Suppressor macrophage treated with lipopolysaccharide for 1 hour (primary cell): ENCODE measurements at regions not wholly inside any gene's neighbourhood (a gene's known extent, or its start where the extent isn't known, plus 50 kb on each side); places are given as distances from the start of the nearest gene placed in this dataset.
A peak's percentile ranks its signal among the peaks of the same experiment; 100 is the strongest.

Experiments used
- DNase-seq, 3 donors: peaks; one replicate each; pipeline ENCODE4 v3.0.0-alpha.2; 2020 to 2022

DNA sequence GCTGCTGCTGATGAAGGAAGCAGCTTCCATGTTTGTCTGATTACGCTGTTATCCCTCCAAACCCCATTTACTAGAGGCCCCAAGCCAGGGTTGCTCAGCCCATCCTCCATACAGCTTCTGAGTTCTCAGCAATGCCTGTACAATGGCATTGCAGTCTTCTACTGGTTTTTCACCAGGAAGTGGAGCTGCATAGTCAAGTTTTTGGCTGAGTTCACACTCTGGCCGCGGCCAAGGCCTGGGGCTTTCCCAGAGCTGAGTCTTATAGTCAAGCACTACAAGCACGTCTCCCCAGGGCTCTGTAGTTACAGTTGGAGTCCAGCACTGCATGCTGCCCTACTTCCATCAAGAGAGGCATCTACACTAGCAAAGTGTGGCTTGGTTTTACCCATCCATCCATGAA, 182.5 kb downstream of the POU4F1 start:
- no peak for DNase-seq

DNA sequence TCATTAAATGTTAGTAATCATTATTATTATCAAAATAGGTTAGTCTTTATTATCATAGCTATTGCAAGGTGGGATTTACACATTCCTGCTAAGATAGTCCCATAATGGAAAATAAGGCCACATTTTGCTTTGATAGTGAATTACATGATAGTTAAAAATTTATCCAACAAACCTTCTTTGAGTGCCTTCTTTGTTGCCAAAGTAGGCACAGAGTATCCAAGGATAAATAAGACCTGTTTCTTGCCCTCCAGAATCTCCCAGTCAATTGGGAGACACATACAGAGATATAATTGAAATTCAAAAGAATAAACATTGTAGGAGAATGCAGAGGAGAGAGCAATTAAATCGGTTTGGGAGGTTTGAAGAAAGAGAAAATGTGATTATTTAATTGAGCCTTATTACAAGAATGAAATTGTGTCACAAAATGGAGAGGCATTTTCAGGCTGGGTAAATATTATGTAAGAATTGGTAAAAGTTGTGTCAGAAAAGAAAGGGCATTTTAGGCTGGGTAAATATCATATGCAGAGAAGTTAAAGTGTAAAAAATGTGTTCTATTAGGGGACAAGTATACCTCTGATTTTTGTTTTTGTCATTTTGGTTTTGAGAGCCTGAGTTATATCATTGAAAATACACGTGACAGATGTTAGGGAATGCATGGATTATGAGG, 189.3 kb downstream of the POU4F1 start:
- no peak for DNase-seq

DNA sequence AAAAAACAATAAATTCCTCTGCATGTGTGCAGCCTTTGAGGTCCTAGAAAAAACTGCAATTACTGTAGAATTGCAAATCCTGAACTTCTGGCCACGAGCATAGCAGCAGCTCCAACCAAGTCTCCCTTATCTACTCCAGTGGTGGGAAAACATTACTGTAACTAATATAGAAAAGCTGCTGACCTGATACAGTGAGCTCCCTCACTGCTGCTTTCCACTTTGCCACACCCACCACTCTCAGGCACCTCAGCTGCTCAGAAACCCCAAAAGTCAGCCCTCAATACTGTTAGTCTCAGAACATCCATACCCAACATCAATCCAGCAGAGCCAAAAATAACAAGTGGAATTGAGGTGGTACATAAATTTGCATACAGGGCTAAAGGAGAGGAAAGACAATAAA, 192.5 kb downstream of the POU4F1 start:
- no peak for DNase-seq

DNA sequence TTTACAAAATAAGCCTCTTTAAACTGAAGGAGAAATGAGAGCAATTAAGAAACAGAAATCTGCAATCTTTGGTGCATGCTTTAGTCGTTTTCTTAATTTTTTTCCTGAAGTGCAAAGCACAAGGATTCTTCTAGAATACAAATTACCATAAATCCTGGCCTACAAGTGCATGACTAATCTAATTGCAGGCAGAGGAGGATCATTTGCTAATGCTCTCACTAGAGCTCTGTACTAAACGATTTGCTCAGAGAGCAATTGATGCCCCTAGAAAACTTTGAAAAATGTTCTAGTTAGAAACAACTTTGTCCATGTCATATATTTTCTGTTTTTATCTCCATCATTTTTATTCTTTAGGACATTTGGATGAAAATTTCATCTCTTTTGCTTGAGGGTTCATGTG, 193.2 kb downstream of the POU4F1 start:
- no peak for DNase-seq

DNA sequence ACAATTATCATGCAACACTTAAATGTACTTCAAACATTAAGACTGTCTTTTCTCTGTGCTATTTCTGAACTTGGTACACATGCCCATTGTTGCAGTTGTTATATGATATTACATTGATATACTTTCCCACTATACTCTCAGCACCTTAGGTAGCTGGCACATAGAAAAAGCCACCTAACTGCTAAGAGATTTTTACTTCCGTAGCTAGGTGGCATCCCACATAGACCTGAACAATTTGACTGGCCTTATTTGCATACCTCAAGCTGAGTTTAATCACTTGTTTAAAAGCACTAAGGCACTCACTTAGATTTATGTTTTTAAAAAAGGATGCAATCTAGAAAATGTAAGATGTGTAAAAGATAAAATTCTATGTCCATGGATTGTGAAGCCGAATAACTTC, 194.2 kb downstream of the POU4F1 start:
- DNase-seq: no peak

DNA sequence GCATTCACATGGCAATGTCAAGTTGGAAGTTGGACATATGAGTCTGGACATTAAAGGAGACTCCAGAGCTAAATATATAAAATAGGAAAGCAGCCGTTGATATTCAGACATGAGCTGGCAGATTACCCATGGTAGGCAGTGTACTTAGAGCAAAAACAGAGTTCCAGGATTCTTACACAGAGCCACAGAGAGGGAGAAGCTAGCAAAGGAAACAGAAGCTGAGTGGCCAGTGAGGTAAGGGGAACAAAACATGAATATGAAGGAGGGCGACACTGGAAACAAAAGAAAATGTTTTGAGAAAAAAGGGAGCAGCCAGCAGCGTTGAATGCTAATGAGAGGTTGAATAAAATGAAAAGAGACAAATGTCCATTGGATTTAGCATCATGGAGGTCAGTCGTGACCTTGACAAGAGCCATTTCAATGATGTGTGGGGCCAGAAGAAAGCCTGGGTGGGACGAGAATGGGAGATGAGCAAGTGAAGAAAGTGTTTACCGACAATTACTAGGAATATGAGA, 198.4 kb downstream of the POU4F1 start:
- no peak for DNase-seq

DNA sequence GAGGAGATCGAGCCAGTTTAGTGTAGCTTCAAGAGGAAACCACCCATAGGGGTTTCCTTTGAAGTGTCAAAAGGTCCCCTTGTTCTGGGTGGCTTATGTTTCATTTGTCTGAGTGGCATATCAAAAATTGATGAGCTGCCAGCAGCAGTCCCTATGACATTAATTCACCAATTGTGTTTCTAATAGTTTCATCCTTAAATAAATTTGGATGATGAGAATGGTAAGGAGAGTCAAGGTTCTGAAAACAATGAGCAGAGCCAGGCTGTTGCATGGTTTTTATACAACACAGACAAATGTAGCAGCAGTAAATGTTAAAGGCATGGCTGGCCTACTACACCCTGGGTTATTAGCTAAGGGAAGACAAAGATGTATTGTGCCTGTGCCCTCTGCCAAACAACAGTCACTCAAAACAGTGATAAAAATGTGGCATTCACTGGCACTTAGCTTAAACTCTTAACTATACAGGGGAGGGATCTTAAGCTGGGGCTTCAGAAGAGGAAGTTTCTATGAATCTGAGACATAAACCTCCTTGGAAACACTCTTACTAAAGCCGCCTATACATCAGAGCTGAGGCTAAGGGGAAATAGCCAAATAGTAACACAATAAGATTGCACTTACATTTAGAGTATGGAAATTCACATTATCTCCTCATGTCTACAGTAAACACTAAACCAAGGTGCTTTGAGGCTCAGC, 200.5 kb downstream of the POU4F1 start:
- DNase-seq: no peak

DNA sequence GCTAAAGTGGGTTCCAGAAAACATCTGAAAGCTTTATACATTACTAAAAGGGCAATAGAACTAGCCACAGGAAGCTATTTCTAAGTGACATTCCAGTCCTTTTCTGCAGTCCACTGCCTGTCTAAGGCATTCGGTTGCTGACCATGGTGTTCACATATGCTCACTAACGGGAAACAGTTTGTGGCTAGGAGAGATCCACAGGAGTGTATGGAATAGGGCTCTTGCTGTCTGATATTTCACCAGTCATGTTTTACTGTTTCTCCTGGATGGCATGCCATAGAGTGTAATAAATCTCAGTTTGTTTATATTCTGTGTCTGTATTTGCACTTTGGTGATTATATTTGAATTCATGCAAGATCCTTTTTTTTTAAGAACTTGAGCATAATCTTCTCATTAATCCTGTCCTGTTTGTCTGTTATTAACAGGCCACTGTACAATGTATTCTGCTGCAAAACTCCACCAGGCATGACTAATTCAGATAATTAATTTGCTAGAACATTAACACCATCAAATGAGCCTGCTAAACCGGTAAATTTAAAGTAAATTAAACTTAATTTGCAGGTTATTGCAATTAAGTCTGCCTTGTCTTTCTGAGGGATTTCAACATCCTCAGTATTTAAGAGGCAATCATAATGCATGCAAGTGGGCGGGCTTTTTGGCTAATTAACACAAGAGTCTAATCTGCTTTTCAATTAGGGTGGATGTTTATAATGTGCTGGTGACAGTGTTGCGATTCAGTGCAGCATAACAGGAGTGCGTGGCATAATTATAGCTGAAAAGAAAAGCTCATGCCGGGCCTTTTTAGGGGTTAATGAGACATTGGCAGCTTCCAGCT, 201.3 kb downstream of the POU4F1 start:
- DNase-seq: no peak

DNA sequence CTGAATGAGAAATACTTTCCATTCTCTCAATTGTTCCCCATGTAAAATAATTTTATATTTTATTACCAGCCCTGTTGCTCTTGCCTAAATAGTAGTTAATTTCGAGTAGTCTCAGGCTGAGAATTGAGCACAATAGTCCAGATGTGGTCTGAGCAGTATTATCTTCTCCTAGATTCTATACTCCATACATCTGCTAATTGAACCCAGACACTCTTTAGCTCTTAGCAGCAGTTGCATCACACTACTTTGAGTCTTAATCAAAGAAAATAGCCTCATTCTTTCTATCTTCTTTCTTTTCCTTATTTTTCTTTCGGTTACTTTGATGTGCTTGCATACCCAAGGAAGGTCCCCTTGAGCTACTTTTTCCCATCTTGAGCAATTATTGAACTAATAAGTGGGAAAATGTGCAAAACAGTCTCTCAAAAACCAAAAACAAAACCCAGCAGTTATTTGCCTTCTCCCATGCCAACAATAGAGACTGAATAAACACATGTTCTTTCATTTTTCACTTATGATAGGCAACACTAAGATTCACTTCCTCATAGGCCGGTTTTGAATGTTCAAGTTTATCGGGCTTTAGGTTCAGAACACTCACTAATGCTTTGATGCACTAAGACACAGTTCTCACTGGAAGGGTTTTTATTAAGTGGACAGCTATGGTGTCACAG, 204.5 kb downstream of the POU4F1 start:
- DNase-seq: peak in 1 of 3 donors; percentile 5

DNA sequence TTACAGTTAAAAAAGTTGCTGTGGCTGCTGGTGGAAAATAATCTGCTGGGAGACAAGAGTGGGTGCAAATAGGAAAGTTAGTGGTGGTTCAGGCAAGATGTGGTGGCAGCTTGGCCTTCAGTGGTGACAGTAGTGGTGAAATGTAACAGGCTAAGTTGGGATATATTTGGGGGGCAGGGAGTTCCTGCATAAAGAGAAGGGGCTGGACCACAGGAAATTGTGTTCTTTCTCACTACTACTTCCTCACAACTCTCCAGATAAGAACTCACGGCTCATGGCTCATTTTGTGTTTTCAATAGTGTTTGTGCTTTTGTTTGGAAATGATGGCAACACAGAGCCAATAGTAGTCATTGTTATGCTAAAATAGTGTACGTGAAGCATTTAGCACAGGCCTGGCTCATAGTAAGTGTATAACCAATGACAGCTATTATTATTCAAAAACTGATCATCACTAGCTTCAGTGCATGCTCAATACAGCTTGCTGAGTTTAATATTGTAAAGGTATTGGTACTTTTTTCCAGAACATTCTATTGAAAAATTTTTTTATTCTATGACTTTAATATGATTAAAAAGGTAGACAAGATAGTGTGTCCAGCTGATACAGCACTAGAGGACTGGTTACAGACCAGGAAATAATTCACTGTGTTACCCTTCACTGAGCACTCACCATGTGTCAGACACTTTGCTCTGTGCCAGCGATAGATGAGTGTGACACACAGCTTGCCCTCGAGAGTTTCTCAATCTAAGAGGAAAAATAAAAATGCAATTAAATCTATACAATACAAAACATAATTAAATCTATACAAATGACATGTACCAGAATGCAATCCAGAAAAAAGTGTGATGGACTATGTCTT, 209.8 kb downstream of the POU4F1 start:
- DNase-seq: no peak

DNA sequence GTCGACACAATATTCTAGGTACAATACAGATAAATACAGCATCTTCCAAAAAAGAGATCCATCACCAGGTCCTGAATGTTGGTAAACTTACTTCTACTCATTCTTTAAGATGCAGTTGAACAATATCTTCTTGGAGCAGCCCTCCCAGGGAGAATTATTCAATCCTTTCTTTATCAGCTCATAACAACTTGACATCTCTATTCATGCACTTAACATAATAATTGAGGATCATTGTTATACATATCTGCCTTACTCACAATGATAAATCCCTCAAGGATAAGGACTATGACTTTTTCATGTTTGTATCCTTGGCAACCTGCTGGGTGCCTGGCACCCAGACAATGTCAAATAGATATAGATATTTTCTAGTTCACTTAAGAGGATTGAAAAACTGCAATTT, 219.5 kb downstream of the POU4F1 start:
- DNase-seq: no peak

DNA sequence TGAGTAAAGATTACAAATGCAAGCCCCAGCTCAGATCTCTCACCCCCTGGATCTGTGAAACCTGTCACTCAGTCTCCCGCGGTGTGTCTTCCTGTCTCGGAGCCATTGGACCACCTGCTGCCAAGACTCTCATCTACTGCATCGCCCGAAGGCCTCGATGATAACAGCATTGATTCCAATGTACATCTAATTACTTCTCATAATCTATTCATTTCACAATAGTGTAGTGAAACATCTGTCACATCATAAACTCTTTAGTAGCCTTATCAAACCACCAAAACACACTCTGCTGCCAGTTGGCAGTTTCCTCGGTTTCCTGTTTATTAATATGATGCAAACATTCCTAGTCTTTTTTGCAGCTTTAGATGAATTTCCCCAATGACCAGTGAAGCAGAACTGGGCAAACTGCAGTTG, 220.3 kb downstream of the POU4F1 start:
- no peak for DNase-seq

DNA sequence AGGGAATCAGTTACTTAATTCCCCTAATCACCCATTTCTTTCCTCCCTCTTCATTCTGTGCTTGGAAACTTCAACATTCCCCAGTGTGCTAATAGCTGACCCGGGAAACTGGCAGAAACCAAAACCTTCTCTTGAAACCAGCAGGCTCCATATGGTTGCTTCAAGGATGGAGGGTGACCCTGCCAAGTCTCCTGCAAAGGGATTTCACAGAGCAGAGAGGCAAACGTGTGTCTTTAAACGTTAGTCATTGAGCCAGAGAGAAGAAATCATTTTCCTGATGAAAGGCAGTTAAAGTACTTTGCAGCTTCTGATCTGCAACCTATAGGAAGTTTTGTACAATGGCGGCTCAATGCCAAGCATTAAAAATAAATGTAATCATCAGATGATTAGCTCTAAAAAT, 220.9 kb downstream of the POU4F1 start:
- no peak for DNase-seq

DNA sequence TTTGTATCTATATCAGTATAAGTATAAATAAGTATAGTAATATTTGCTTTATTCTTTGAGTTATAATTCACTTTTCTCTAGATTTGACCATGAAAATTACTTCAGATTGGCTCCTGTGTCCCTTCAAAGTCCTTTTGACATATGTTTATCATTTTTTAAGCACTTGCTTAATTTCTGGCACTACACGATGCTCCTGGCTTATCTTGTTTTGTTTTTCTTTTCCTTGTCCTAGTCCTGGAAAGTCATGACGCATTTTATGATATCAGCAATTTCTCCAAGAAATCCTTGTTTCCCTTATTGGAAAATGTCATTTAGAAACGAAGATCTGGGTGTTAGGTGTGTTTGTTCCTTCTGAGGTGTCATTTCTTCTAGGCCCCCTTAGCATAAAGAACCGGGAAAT, 226.5 kb downstream of the POU4F1 start:
- no peak for DNase-seq

DNA sequence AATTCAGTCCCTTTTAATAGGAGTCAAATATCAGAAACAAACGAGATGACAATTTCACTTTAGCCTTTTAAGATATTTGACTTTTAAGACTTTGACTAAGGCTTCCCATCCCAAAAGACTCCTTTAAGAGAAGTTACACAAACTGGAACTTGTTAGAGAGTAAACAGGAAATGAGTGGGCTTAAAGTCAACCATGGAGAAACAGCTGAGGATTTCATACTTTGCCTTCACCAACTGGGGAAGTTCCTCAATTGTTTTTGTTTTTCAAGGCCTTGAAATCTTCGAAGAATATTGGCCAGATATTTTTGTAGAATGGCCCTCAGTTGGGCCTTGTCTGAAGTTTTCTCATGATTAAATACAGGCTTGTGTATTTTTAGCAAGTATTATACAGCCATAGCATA, 227.3 kb downstream of the POU4F1 start:
- DNase-seq: peak; percentile 41 to 62 (median 58)

DNA sequence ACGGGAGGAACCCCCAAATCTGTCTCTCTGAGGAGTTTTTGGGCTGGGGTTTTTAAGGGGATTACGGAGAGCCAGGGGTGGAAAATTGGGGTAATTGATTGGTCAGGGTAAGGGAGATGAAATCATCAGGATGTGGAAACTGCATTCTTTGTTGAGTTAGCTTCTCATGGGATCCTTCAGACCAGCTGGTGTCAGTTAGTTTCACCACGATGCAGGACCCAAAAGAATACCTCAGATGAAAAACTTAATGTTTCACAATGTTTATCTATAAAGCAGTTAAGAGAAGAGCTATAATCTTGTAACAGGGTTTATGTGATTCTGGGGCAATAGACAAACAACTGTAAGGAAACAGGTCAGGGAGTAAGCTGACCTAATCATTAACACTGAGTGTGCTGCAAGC, 230.8 kb downstream of the POU4F1 start:
- no peak for DNase-seq

DNA sequence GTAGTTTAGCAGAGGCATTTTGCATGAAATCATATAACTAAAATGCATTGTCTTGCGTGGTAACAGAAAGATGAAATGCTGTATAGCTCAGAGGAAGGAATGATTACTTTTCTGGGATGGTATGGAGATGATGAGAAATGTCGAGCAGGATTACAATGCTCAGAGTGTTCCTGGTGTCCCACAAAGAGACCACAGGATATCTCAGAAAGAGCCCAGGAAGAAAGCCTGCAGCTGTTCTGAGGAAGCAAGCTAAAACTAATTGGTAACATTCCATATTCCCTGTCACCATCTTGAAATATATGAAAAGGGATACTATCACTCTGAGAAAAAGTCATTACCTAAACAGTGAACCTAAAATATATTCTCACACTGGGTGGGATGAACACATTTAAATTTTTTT, 233.1 kb downstream of the POU4F1 start:
- no peak for DNase-seq

DNA sequence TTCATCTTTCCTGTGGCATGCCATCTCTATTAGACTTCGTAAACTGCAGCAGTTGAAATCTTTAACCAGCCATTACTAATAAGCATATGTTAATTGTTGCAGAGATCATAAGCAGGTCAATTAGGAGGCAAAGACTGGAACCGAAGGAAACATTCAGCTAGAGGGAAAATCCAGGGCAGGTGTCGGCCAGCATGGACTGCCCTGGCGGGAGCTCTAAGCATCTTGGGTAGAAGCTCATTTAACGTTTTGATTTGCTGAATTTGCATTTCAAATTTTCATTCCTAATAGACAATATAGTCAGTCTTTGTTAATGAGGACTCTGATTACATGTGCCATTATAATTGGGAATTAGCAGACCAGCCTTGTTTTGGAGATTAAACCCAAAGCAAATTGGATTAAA, 238.6 kb downstream of the POU4F1 start:
- no peak for DNase-seq

DNA sequence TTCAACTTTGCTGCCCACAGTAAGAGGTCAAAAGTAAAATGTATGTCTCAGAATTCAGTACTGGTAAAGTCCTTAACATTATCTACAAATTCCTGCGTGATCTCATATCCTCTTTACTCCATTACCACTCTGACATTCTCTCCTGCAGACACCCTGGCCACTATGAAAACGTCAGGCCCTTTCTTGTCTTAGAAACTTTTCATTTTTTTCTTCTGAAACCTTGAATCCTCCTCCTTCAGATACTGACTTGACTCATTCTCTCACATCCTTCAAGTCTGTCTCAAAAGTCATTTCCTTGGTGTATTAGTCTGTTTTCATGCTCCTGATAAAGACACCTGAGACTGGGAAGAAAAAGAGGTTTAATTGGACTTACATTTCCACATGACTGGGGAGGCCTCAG, 262.3 kb downstream of the POU4F1 start:
- no peak for DNase-seq

DNA sequence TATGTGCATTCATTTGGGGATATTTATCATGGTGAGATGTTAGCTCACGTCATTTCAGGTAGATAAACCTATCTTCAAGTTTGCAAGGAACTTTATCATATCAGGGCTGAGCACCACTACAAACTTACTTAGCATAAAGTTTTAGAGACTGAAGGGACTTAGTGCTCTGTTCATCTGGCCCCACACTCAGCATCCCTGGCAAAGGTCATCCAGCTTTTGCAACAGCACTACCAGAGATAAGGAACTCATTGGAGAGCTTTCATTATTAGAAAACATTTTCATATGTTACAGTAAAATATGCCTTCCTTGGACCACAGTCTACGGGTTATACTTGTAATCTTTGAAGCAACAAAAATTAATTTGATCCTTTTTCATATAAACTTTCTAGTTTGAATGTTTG, 263.4 kb downstream of the POU4F1 start:
- no peak for DNase-seq

DNA sequence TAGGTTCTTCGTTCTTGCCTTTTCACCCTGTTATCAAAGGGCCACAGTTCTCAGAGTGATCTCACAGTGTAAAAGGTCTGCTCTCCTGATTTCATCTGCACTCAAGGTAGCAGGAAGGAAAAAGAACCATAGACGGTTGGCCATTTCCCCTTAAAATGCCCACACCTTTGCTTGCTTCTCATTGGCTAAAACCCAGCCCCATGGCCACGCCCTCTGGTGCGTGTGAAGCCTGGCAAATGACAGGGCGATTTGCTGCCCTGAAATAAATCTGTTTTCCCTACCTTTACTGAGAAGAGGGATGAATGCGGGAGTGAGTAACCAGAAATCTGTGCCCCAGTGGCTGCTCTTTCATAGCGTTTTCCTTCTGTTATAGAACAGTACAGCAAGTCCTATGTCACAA, 269.3 kb downstream of the POU4F1 start:
- no peak for DNase-seq

DNA sequence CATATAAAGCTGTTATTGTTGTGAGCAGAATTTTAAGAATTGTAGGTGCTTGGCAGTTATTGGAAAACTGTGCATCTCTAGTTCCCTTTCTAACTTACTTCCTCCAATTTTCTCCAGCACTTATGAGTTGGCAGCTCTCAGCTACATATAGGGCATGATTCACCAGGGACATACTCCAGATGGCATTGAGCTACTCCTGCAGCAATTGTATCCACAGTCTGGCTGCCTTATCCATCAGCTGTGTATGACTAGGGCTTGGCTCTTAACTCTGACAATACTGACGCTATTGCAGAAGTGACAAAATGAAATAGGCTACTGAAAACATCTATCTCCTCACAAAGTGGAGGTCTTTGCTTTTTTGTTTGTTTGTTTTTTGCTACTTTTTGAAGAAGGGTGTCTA, 276.7 kb downstream of the POU4F1 start:
- DNase-seq: peak in 2 of 3 donors; percentile 6 to 13
